ENCODE measurements at regions not wholly inside any gene's neighbourhood (a gene's known extent, or its start where the extent isn't known, plus 50 kb on each side); places are given as distances from the start of the nearest gene placed in this dataset.

GRCh38 chr6:5871296-5871695, 135.4 kb downstream of the NRN1 start:
- TF ChIP-seq CTCF (IDR thresholded peaks at IDR 0.05) (no peak), POLR2A (IDR thresholded peaks at IDR 0.05) (no peak), EP300 (IDR thresholded peaks at IDR 0.05) (no peak)

Data from ovary (tissue), 3 donors.